CD14-positive monocyte (primary cell): ENCODE measurements at regions not wholly inside any gene's neighbourhood (a gene's known extent, or its start where the extent isn't known, plus 50 kb on each side); places are given as distances from the start of the nearest gene placed in this dataset.

Source experiments
- DNase-seq, 3 donors: peaks; one replicate each; pipeline ENCODE4 v3.0.0-alpha.2; 2011 to 2022
- H2AFZ ChIP-seq: 2 replicates; pipeline ENCODE4 v1.6.0; 2012; ENCODE audit warnings: mild to moderate bottlenecking, low read depth, low read length, inconsistent platforms; ENCODE audit not compliant: insufficient read depth, poor library complexity, severe bottlenecking
- H3K27ac ChIP-seq, 2 donors: 1 replicate in 1 of 2; 2 replicates in 1 of 2; pipeline ENCODE4 v1.5.1; 2012 to 2013; ENCODE audit warnings: low read length in 2 of 2, control low read depth in 1 of 2, inconsistent platforms in 1 of 2, low read depth in 1 of 2, mild to moderate bottlenecking in 1 of 2
- H3K27me3 ChIP-seq, 2 donors: one replicate each; pipeline versions ENCODE4 v1.6.0 to v1.6.1; 2011 to 2013; ENCODE audit warnings: low read length in 2 of 2; ENCODE audit not compliant: control insufficient read depth in 2 of 2, insufficient read depth in 2 of 2
- H3K36me3 ChIP-seq, 2 donors: replicated peaks in 1 of 2; 1 replicate in 1 of 2; 2 replicates in 1 of 2; pipeline versions ENCODE4 v1.5.1 to v1.6.1; 2012 to 2013; ENCODE audit warnings: low read length in 2 of 2, control low read depth in 1 of 2, inconsistent platforms in 1 of 2, mild to moderate bottlenecking in 1 of 2; ENCODE audit not compliant: insufficient read depth in 2 of 2, control insufficient read depth in 1 of 2
- H3K4me1 ChIP-seq, 2 donors: 1 replicate in 1 of 2; 2 replicates in 1 of 2; pipeline versions ENCODE4 v1.5.1 to v1.6.1; 2012 to 2013; ENCODE audit warnings: low read length in 2 of 2, control low read depth in 1 of 2, inconsistent platforms in 1 of 2, mild to moderate bottlenecking in 1 of 2, moderate library complexity in 1 of 2; ENCODE audit not compliant: insufficient read depth in 2 of 2, control insufficient read depth in 1 of 2
- H3K4me2 ChIP-seq: replicated peaks from 2 replicates; pipeline ENCODE3; 2012; ENCODE audit warnings: low read length, moderate library complexity, mild to moderate bottlenecking; ENCODE audit not compliant: poor library complexity, severe bottlenecking; ENCODE audit errors: extremely low read depth
- H3K4me3 ChIP-seq, 3 experiments: fragments of 200-600 bp in 1 of 3; sonication (generic) in 1 of 3; replicated peaks in 1 of 3; 1 replicate in 2 of 3; 2 replicates in 1 of 3; pipeline ENCODE4 v1.5.1; 2011 to 2013; ENCODE audit warnings: low read length in 3 of 3, mild to moderate bottlenecking in 3 of 3, control low read depth in 2 of 3, low read depth in 2 of 3, inconsistent platforms in 1 of 3, moderate library complexity in 1 of 3
- H3K79me2 ChIP-seq: 2 replicates; pipeline ENCODE4 v1.6.0; 2012; ENCODE audit warnings: mild to moderate bottlenecking, control low read depth, inconsistent platforms, low read length, moderate library complexity; ENCODE audit not compliant: insufficient read depth
- H3K9ac ChIP-seq: 2 replicates; pipeline ENCODE4 v1.6.0; 2017; ENCODE audit warnings: low read length, mild to moderate bottlenecking; ENCODE audit not compliant: insufficient read depth, poor library complexity, severe bottlenecking
- H3K9me3 ChIP-seq, 2 donors: replicated peaks in 1 of 2; 1 replicate in 1 of 2; 2 replicates in 1 of 2; pipeline versions ENCODE4 v1.5.1 to v1.6.1; 2012 to 2013; ENCODE audit warnings: low read length in 2 of 2, control low read depth in 1 of 2; ENCODE audit not compliant: control insufficient read depth in 1 of 2, insufficient read depth in 1 of 2
- H4K20me1 ChIP-seq: 2 replicates; pipeline ENCODE4 v1.6.0; 2012; ENCODE audit warnings: mild to moderate bottlenecking, low read length, control low read depth, moderate library complexity; ENCODE audit not compliant: insufficient read depth
- H3K27ac Mint-ChIP-seq, 7 donors: one replicate each; pipeline ENCODE4 v1.8.0; 2020; ENCODE audit warnings: mild to moderate bottlenecking in 7 of 7, mixed read lengths in 7 of 7, moderate library complexity in 6 of 7, inconsistent platforms in 2 of 7
- H3K27me3 Mint-ChIP-seq, 3 donors: one replicate each; pipeline ENCODE4 v1.8.0; 2021 to 2022; ENCODE audit warnings: low read depth in 3 of 3, mild to moderate bottlenecking in 3 of 3, mixed read lengths in 3 of 3, moderate library complexity in 3 of 3, inconsistent platforms in 1 of 3
- H3K36me3 Mint-ChIP-seq, 2 donors: one replicate each; pipeline ENCODE4 v1.8.0; 2020; ENCODE audit warnings: mixed read lengths in 2 of 2, inconsistent platforms in 1 of 2, mild to moderate bottlenecking in 1 of 2
- H3K4me1 Mint-ChIP-seq: one replicate; pipeline ENCODE4 v1.8.0; 2020; ENCODE audit warnings: mild to moderate bottlenecking, mixed read lengths
- H3K4me3 Mint-ChIP-seq, 2 donors: one replicate each; pipeline ENCODE4 v1.8.0; 2020; ENCODE audit warnings: mild to moderate bottlenecking in 2 of 2, mixed read lengths in 2 of 2, moderate library complexity in 1 of 2
- H3K9me3 Mint-ChIP-seq, 7 donors: one replicate each; pipeline ENCODE4 v1.8.0; 2020 to 2022; ENCODE audit warnings: mixed read lengths in 7 of 7, mild to moderate bottlenecking in 6 of 7, moderate library complexity in 6 of 7, inconsistent platforms in 2 of 7
- CTCF ChIP-seq: fragments of 200-600 bp; IDR thresholded peaks from one replicate; pipeline ENCODE4 v1.8.0; 2022; ENCODE audit warnings: antibody characterized with exemption, mild to moderate bottlenecking
- WGBS: methylation state at CpG from one replicate; pipeline ENCODE4 v1.1.5; 2013; ENCODE audit warnings: missing lambda C conversion rate; ENCODE audit not compliant: insufficient coverage; 5-methylcytosine and 5-hydroxymethylcytosine counted together
- intact Hi-C, 2 donors: fragments of 100-400 bp; cut with micrococcal nuclease; formaldehyde crosslinking; loops; one replicate each; pipeline versions ENCODE4 v1.15.0 to v1.15.1; 2023

GRCh38 chr5:105506692-105507277 is 1944.2 kb upstream of the NUDT12 start:
- H3K9me3 Mint-ChIP-seq: peaks cover 0 to 6% (median 1%) of the 10 kb centered on the region in 7 donors
- intact Hi-C loops: no loop called here

GRCh38 chr5:105503950-105504349 is 1941.4 kb upstream of the NUDT12 start:
- Histone ChIP-seq H3K27me3 (no peaks in the 10 kb centered on the region), H2AFZ (no peak overlapping the region), H3K36me3 (no peaks in the 10 kb centered on the region), H3K27ac (no peak overlapping the region), H3K4me1 (no peaks in the 10 kb centered on the region), H4K20me1 (no peaks in the 10 kb centered on the region), H3K4me3 (no peak overlapping the region), H3K4me2 (no peak overlapping the region), H3K9me3 (no peaks in the 10 kb centered on the region), H3K79me2 (no peaks in the 10 kb centered on the region), H3K9ac (no peak overlapping the region)
- peaks cover 0 to 6% (median 0%) of the 10 kb centered on the region in 7 donors for H3K9me3 Mint-ChIP-seq
- no peak for TF ChIP-seq CTCF
- no peaks in the 10 kb centered on the region for H3K4me1 Mint-ChIP-seq
- no peak overlapping the region for H3K27ac Mint-ChIP-seq
- 80% methylated on average over 1 of the region's 1 CpG for WGBS
- intact Hi-C loops: no loop called here
- H3K36me3 Mint-ChIP-seq: no peaks in the 10 kb centered on the region
- DNase-seq: no peak
- no peak overlapping the region for H3K4me3 Mint-ChIP-seq
- peaks cover 0 to 1% (median 0%) of the 10 kb centered on the region in 3 donors for H3K27me3 Mint-ChIP-seq

More at GRCh38 chr5:105506692-105507277, 1944.2 kb upstream of the NUDT12 start:
- H3K4me1 ChIP-seq: no peaks in the 10 kb centered on the region
- 100% methylated on average over 1 of the region's 2 CpGs for WGBS
- Mint-ChIP-seq H3K4me1 (no peaks in the 10 kb centered on the region), H3K4me3 (no peak overlapping the region), H3K27me3 (peaks cover 0 to 1% (median 0%) of the 10 kb centered on the region in 3 donors), H3K36me3 (no peaks in the 10 kb centered on the region), H3K27ac (no peak overlapping the region)
- DNase-seq: no peak
- H4K20me1 ChIP-seq: no peaks in the 10 kb centered on the region
- no peaks in the 10 kb centered on the region for H3K36me3 ChIP-seq
- no peaks in the 10 kb centered on the region for H3K9me3 ChIP-seq
- TF ChIP-seq CTCF: no peak
- no peak overlapping the region for H3K27ac ChIP-seq
- no peak overlapping the region for H2AFZ ChIP-seq
- no peak overlapping the region for H3K9ac ChIP-seq
- H3K79me2 ChIP-seq: no peaks in the 10 kb centered on the region
- no peaks in the 10 kb centered on the region for H3K27me3 ChIP-seq
- H3K4me3 ChIP-seq: no peak overlapping the region
- no peak overlapping the region for H3K4me2 ChIP-seq
